GM12878 (cell line): ENCODE measurements at regions not wholly inside any gene's neighbourhood (a gene's known extent, or its start where the extent isn't known, plus 50 kb on each side); places are given as distances from the start of the nearest gene placed in this dataset.

Experiments
- ATAC-seq: fragments of 200-7000 bp; cut with Tn5 transposase; 3 replicates; pipeline ENCODE4 v1.9.1; 2020; ENCODE audit warnings: mild to moderate bottlenecking, moderate library complexity
- BruUV-seq: library from RNA; stranded (reverse); fragments of 400-500 nt; replicated peaks from 2 replicates; lab custom pipeline; 2021; lab: Mats Ljungman, UMichigan
- CTCF ChIA-PET: fragments of 300-600 bp; sonication (Branson Sonifier 250); formaldehyde crosslinking; extraction: SDS; loops from one replicate; lab custom pipeline; 2021; ENCODE audit warnings: inconsistent platforms; lab: Yijun Ruan, JAX
- POLR2A ChIA-PET: fragments of 350-600 bp; formaldehyde crosslinking; extraction: SDS; loops from one replicate; lab custom pipeline; 2021; ENCODE audit warnings: inconsistent platforms; lab: Charles Lee
- RAD21 ChIA-PET: fragments of 300-600 bp; sonication (Branson Sonifier 250); formaldehyde crosslinking; loops from one replicate; lab custom pipeline; 2023; ENCODE audit warnings: antibody characterized with exemption; ENCODE audit not compliant: unreplicated experiment; lab: Charles Lee
- SMC1A ChIA-PET: fragments of 300-600 bp; sonication (Branson Sonifier 250); formaldehyde crosslinking; loops from one replicate; lab custom pipeline; 2023; ENCODE audit not compliant: unreplicated experiment, uncharacterized antibody; lab: Charles Lee
- DNase-seq: peaks from one replicate; pipeline ENCODE4 v3.0.0-alpha.2; 2011; ENCODE audit warnings: low read depth, low spot score
- FAIRE-seq: peaks from 3 replicates; lab custom pipeline; 2011; peaks lifted over from hg19 to GRCh38; lab: Jason Lieb, UNC
- H2AFZ ChIP-seq: 2 replicates; pipeline ENCODE4 v1.6.0; 2011; ENCODE audit warnings: low read depth, low read length, control low read depth; ENCODE audit not compliant: control insufficient read depth
- H3K27ac ChIP-seq: 2 replicates; pipeline ENCODE4 v1.5.1; 2011; ENCODE audit warnings: control low read depth; ENCODE audit not compliant: control insufficient read depth, insufficient read depth
- H3K27me3 ChIP-seq, 2 experiments: replicated peaks in 1 of 2; 2 replicates each; pipeline versions ENCODE4 v1.6.0 to v1.6.1; 2011; ENCODE audit warnings: low read length in 1 of 2; ENCODE audit not compliant: control insufficient read depth in 2 of 2, insufficient read depth in 2 of 2
- H3K36me3 ChIP-seq, 2 experiments: 2 replicates each; pipeline ENCODE4 v1.5.1; 2011; ENCODE audit warnings: low read length in 1 of 2; ENCODE audit not compliant: control insufficient read depth in 2 of 2, insufficient read depth in 2 of 2
- H3K4me1 ChIP-seq: 2 replicates; pipeline ENCODE4 v1.6.1; 2011; ENCODE audit warnings: mild to moderate bottlenecking, low read length, moderate library complexity, mixed read lengths; ENCODE audit not compliant: control insufficient read depth, insufficient read depth
- H3K4me2 ChIP-seq: 2 replicates; pipeline ENCODE4 v1.6.0; 2011; ENCODE audit warnings: control low read depth; ENCODE audit not compliant: control insufficient read depth, insufficient read depth
- H3K4me3 ChIP-seq: fragments of 200-600 bp; sonication (generic); 2 replicates; pipeline ENCODE4 v1.5.1; 2016
- H3K79me2 ChIP-seq: 2 replicates; pipeline ENCODE4 v1.6.0; 2011; ENCODE audit warnings: low read length; ENCODE audit not compliant: control insufficient read depth, insufficient read depth
- H3K9ac ChIP-seq: 2 replicates; pipeline ENCODE4 v1.8.0; 2011; ENCODE audit warnings: low read length, control low read depth, mixed read lengths; ENCODE audit not compliant: control insufficient read depth, insufficient read depth
- H3K9me3 ChIP-seq: replicated peaks from 3 replicates; pipeline ENCODE4 v1.5.1; 2011; ENCODE audit warnings: mild to moderate bottlenecking, low read length; ENCODE audit not compliant: control insufficient read depth, insufficient read depth
- H4K20me1 ChIP-seq: 2 replicates; pipeline ENCODE4 v1.6.0; 2011; ENCODE audit not compliant: control insufficient read depth, insufficient read depth
- CHD4 ChIP-seq: fragments of 200-600 bp; sonication (generic); IDR thresholded peaks from 2 replicates; pipeline ENCODE4 v1.6.1; 2016; ENCODE audit warnings: mild to moderate bottlenecking
- CREM ChIP-seq: IDR thresholded peaks from 2 replicates; pipeline ENCODE4 v1.6.1; 2014; ENCODE audit warnings: antibody characterized with exemption, low read depth
- IRF3 ChIP-seq: fragments of 450-650 bp; IDR thresholded peaks from 2 replicates; pipeline ENCODE4 v1.6.1; 2014; ENCODE audit warnings: mild to moderate bottlenecking
- KLF5 ChIP-seq: fragments of 450-650 bp; IDR thresholded peaks from 2 replicates; pipeline ENCODE4 v1.6.1; 2014; ENCODE audit warnings: mild to moderate bottlenecking; ENCODE audit not compliant: partially characterized antibody
- MTA2 ChIP-seq: fragments of 450-650 bp; IDR thresholded peaks from 2 replicates; pipeline ENCODE4 v1.6.1; 2016; ENCODE audit warnings: low read depth, mild to moderate bottlenecking, moderate library complexity
- NRF1 ChIP-seq: conservative IDR thresholded peaks from 2 replicates; pipeline ENCODE4 v1.6.1; 2011; ENCODE audit warnings: mild to moderate bottlenecking, low read depth, low read length, improper control_type of control experiment
- RAD21 ChIP-seq: IDR thresholded peaks from 2 replicates; pipeline ENCODE4 v1.6.1; 2011; ENCODE audit warnings: mild to moderate bottlenecking, low read depth, low read length, moderate library complexity; ENCODE audit not compliant: insufficient read depth
- RUNX3 ChIP-seq: IDR thresholded peaks from 2 replicates; pipeline ENCODE4 v1.6.1; 2012; ENCODE audit warnings: low read length, inconsistent platforms
- SREBF1 ChIP-seq: IDR thresholded peaks from 2 replicates; pipeline ENCODE4 v1.6.1; 2012; ENCODE audit warnings: mild to moderate bottlenecking, low read length
- SRF ChIP-seq, 2 experiments: IDR thresholded peaks; 2 replicates each; pipeline ENCODE4 v1.6.1; 2011; ENCODE audit warnings: low read depth in 2 of 2, low read length in 2 of 2, mild to moderate bottlenecking in 1 of 2, moderate library complexity in 1 of 2
- YY1 ChIP-seq: IDR thresholded peaks from 2 replicates; pipeline ENCODE4 v1.6.1; 2011; ENCODE audit warnings: low read depth, mild to moderate bottlenecking, low read length
- ZNF622 ChIP-seq: fragments of 450-650 bp; IDR thresholded peaks from 2 replicates; pipeline ENCODE4 v1.6.1; 2017; ENCODE audit warnings: mild to moderate bottlenecking, inconsistent platforms
- WGBS: methylation state at CpG from one replicate; pipeline ENCODE4 v1.1.6; 2016; ENCODE audit warnings: low lambda C conversion rate; ENCODE audit not compliant: insufficient replicate concordance, insufficient coverage; ENCODE audit errors: missing lambda C conversion rate; 5-methylcytosine and 5-hydroxymethylcytosine counted together
- in situ Hi-C: fragments of 300-500 bp; cut with MboI; formaldehyde crosslinking; loops from 9 replicates; pipeline ENCODE4 v1.14.3; 2018; ENCODE audit warnings: mixed read lengths
- intact Hi-C: fragments of 100-400 bp; cut with micrococcal nuclease; formaldehyde crosslinking; loops from one replicate; pipeline ENCODE4 v1.14.2; 2022; ENCODE audit not compliant: unreplicated experiment

DNA sequence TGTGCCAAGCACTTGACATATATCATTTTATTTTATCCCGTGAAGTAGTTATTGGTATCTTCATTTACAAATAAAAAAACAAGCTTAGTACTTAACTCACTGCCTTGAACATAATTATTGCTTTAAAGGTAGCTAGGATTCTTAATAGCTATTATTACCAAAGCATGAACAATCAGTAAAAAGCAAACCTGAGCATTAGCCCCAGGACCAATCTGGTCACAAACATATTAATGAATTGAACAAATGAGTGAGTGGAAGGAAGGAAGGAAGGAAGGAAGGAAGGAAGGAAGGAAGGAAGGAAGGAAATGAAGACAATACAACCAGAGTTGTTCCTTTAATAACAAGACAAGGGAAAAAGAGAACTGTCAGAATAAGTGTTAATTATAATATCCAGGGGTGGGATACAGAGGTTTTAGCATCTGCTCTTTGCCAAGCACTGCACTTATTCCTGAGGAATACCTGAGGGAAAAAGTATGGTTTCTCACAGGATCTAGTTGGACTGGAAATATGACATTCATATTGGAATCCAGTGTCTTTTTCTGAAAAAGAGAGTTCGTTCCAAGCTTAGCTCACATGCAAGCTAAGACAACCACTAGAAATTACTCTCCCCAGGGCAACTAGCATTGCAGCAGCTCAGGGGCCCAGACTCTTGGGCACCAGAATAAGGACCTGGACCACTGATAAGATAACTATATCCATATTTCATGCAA is 172.9 kb upstream of the MGMT start:
- intact Hi-C loops: no loop called here
- no TSS peak for BruUV-seq
- no peaks in the 10 kb centered on the region for H3K27me3 ChIP-seq
- no peak overlapping the region for H3K4me2 ChIP-seq
- FAIRE-seq: no peak
- ChIA-PET POLR2A (no interaction called here), SMC1A (no interaction called here), CTCF (no interaction called here)
- H3K79me2 ChIP-seq: no peaks in the 10 kb centered on the region
- ATAC-seq: no peak
- no peak for DNase-seq
- 19% methylated on average over 2 of the region's 2 CpGs for WGBS
- H3K9ac ChIP-seq: no peak overlapping the region
- TF ChIP-seq YY1: no peak
- TF ChIP-seq ZNF622: no peak
- TF ChIP-seq IRF3: no peak
- TF ChIP-seq SRF (IDR thresholded peaks at IDR 0.05; ENCODE audit: low read depth in 2 of 2, low read length in 2 of 2): no peak
- no peak for TF ChIP-seq CREM
- no peak for TF ChIP-seq MTA2
- no peak for TF ChIP-seq NRF1
- no peak for TF ChIP-seq CHD4
- no peak for TF ChIP-seq RAD21
- no peak for TF ChIP-seq RUNX3
- TF ChIP-seq SREBF1: no peak
- no peak for TF ChIP-seq KLF5
- TF ChIP-seq, all 136 proteins: peak for 0
- H3K4me3 ChIP-seq: no peak overlapping the region
- H4K20me1 ChIP-seq: no peaks in the 10 kb centered on the region
- H2AFZ ChIP-seq: no peak overlapping the region
- H3K9me3 ChIP-seq: no peaks in the 10 kb centered on the region
- no peaks in the 10 kb centered on the region for H3K36me3 ChIP-seq
- no peaks in the 10 kb centered on the region for H3K4me1 ChIP-seq
- in situ Hi-C loops: no loop called here
- RAD21 ChIA-PET: no interaction called here
- no peak overlapping the region for H3K27ac ChIP-seq
